GM18867 (cell line): ENCODE measurements at regions not wholly inside any gene's neighbourhood (a gene's known extent, or its start where the extent isn't known, plus 50 kb on each side); places are given as distances from the start of the nearest gene placed in this dataset.
"Not testable (repeated sequence)": the region's sequence is repeated elsewhere in the genome, so short reads cannot be mapped to it uniquely, and the experiment has no call there.

ENCODE experiments used
- ATAC-seq: cut with Tn5 transposase; IDR thresholded peaks from one replicate; pipeline ENCODE4 v1.9.1; 2021; ENCODE audit warnings: mild to moderate bottlenecking, moderate library complexity; ENCODE audit not compliant: unreplicated experiment

- ATAC-seq: no peak
These were observed 587.7 kb downstream of the GLUD2 start for GRCh38 chrX:121635141-121635540.

- ATAC-seq: no peak
These were observed 592.4 kb downstream of the GLUD2 start for GRCh38 chrX:121639781-121640180.

- no peak for ATAC-seq
These were observed 594.1 kb downstream of the GLUD2 start for GRCh38 chrX:121641560-121641959.

GRCh38 chrX:121642415-121642814 lies 595.0 kb downstream of the GLUD2 start:
- ATAC-seq: no peak

- ATAC-seq: no peak
These were observed 602.0 kb downstream of the GLUD2 start for GRCh38 chrX:121649417-121649816.

- ATAC-seq: no peak
These were observed 607.9 kb downstream of the GLUD2 start for GRCh38 chrX:121655276-121655675.

- no peak for ATAC-seq
These were observed 618.8 kb downstream of the GLUD2 start for GRCh38 chrX:121666171-121666570.

- ATAC-seq: peak; percentile 80
These were observed 624.2 kb downstream of the GLUD2 start for GRCh38 chrX:121671649-121672048.

- ATAC-seq: not testable (repeated sequence)
These were observed 661.8 kb downstream of the GLUD2 start for GRCh38 chrX:121709236-121709635.

GRCh38 chrX:121733514-121733913 lies 686.1 kb downstream of the GLUD2 start:
- ATAC-seq: no peak

GRCh38 chrX:121746105-121746504 lies 698.7 kb downstream of the GLUD2 start:
- no peak for ATAC-seq

GRCh38 chrX:121753602-121754001 lies 706.2 kb downstream of the GLUD2 start:
- ATAC-seq: not testable (repeated sequence)

GRCh38 chrX:121754301-121754700 lies 706.9 kb downstream of the GLUD2 start:
- ATAC-seq: no peak

- no peak for ATAC-seq
These were observed 708.1 kb downstream of the GLUD2 start for GRCh38 chrX:121755541-121755940.

GRCh38 chrX:121761845-121762244 lies 714.4 kb downstream of the GLUD2 start:
- no peak for ATAC-seq

- ATAC-seq: no peak
These were observed 716.3 kb downstream of the GLUD2 start for GRCh38 chrX:121763671-121764070.

- not testable (repeated sequence) for ATAC-seq
These were observed 720.8 kb downstream of the GLUD2 start for GRCh38 chrX:121768210-121768609.

GRCh38 chrX:121781991-121782390 lies 734.6 kb downstream of the GLUD2 start:
- ATAC-seq: no peak

GRCh38 chrX:121782544-121782943 lies 735.1 kb downstream of the GLUD2 start:
- no peak for ATAC-seq

- ATAC-seq: no peak
These were observed 735.6 kb downstream of the GLUD2 start for GRCh38 chrX:121782976-121783375.

GRCh38 chrX:121802881-121803412 lies 755.5 kb downstream of the GLUD2 start:
- ATAC-seq: no peak

GRCh38 chrX:121823406-121823805 lies 776.0 kb downstream of the GLUD2 start:
- ATAC-seq: no peak

- ATAC-seq: no peak
These were observed 784.2 kb downstream of the GLUD2 start for GRCh38 chrX:121831601-121832000.
